HUES48 (cell line): ENCODE measurements at regions not wholly inside any gene's neighbourhood (a gene's known extent, or its start where the extent isn't known, plus 50 kb on each side); places are given as distances from the start of the nearest gene placed in this dataset.

Source experiments
- H3K27ac ChIP-seq: one replicate; pipeline ENCODE4 v1.7.0; 2013; ENCODE audit warnings: low read depth, low read length, inconsistent platforms
- H3K27me3 ChIP-seq: 2 replicates; pipeline ENCODE4 v1.6.1; 2013; ENCODE audit warnings: mild to moderate bottlenecking, low read length; ENCODE audit not compliant: control insufficient read depth, insufficient read depth
- H3K36me3 ChIP-seq: 2 replicates; pipeline ENCODE4 v1.6.1; 2013; ENCODE audit warnings: low read length; ENCODE audit not compliant: control insufficient read depth, insufficient read depth
- H3K4me1 ChIP-seq: 2 replicates; pipeline ENCODE4 v1.6.1; 2013; ENCODE audit warnings: mild to moderate bottlenecking, low read length; ENCODE audit not compliant: control insufficient read depth, insufficient read depth
- H3K4me3 ChIP-seq: 2 replicates; pipeline ENCODE4 v1.5.1; 2013; ENCODE audit warnings: mild to moderate bottlenecking, low read depth, low read length
- H3K9ac ChIP-seq: 2 replicates; pipeline ENCODE4 v1.6.1; 2013; ENCODE audit warnings: mild to moderate bottlenecking, low read depth, low read length, moderate library complexity
- H3K9me3 ChIP-seq: 2 replicates; pipeline ENCODE4 v1.6.1; 2013; ENCODE audit warnings: low read length; ENCODE audit not compliant: control insufficient read depth, insufficient read depth

DNA sequence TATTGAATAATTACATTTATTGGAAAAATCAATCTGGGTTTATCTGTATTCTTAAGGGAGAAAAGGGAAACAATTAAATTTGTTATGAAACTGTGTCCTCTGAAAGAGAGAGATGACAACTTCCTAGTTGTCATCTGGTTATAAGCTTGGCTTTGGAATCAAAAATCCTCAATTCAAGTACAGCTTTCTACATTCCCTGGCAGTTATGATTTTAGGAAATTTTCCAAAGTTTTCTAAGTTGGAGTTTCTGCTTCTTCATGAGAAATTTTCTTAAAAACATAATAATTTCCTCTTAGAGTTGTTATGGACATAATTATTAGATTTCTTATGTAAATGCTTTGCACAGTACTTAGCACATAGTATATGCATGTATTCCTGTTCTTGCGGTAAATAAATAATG, 625.6 kb upstream of the SLC39A10 start:
- no peaks in the 10 kb centered on the region for H3K36me3 ChIP-seq
- no peaks in the 10 kb centered on the region for H3K9me3 ChIP-seq
- peaks cover 8% of the 10 kb centered on the region for H3K4me1 ChIP-seq
- H3K4me3 ChIP-seq: no peak overlapping the region
- no peak overlapping the region for H3K9ac ChIP-seq
- H3K27me3 ChIP-seq: no peaks in the 10 kb centered on the region
- no peak overlapping the region for H3K27ac ChIP-seq

DNA sequence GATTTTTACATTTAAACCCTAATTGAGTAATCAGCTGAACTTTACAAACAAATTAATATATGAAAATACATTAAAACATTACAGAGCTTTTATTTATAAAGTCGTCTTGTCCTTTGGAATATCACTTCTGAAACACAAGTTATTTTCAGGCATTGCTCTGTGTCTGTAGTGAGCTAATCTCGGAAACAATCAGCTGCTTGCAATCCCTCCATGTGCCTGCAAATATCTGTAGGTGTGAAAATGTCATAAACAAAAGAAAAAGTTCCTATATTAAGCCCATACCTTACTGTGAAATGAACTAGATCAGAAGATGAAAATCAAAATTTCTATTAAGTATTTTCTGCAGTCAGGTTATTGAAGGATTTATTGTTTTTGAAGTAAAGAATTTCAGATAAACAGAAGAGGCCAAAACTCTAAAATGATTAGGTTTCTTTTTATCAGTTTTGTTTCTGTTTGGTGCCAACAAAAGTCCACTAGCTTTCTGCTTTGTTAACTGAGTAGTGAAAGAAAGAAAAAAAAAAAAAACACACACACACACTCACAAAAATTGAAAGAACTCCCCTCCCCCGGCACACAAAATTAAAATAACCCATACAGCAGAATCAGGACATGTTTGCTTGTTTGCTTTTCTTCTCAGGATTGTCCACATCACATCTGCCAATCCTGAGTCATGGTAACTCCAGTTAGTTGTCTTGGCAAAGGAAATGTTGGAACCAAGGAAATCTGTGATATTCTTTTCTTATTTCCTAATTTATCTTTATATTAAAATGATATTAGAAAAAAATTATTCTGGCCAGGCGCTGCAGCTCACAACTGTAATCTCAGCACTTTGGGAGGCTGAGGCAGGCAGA, 627.0 kb upstream of the SLC39A10 start:
- no peaks in the 10 kb centered on the region for H3K27me3 ChIP-seq
- no peaks in the 10 kb centered on the region for H3K9me3 ChIP-seq
- H3K4me3 ChIP-seq: no peak overlapping the region
- H3K4me1 ChIP-seq: peaks cover 8% of the 10 kb centered on the region
- H3K36me3 ChIP-seq: no peaks in the 10 kb centered on the region
- no peak overlapping the region for H3K9ac ChIP-seq
- no peak overlapping the region for H3K27ac ChIP-seq

DNA sequence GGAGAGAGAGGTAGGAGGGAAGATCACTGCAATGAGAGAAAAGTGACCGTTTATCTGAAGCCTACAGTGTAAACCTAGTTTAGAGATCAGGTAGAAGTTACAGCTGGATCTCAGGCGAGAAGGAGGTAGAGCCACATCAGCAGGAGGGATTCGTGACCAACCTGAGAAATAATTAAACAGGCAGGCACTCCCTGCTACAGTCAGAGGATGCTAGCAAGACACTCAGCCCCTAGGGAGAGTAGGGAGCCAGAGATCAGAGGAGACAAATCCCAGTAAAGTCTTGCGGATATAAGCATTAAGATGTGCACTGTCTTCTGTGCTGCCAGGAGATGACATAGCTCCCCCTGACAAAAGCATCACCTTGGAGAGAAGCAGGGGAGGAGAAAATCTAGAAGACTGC, 629.1 kb upstream of the SLC39A10 start:
- Histone ChIP-seq H3K4me3 (no peak overlapping the region), H3K9me3 (no peaks in the 10 kb centered on the region), H3K9ac (no peak overlapping the region)

DNA sequence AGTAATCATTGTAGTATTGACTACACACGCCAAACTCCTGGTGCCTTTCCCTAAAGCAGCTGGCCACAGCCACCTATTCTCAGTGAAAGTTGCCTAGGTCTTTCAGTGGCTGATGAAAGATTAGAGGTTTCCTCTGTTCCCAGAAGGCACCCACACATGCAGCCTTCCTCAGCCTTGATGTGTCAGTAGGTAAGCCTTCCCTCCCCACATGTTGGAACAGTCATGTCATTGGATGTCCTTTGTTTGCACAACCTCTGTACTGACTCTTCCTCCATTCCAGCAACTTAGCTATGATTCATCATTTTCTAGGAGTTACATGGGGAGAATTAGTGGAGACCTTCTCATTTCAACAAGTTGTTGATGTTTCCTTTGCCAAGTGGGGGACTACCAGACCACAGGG, 630.8 kb upstream of the SLC39A10 start:
- Histone ChIP-seq H3K27ac (no peak overlapping the region), H3K27me3 (no peaks in the 10 kb centered on the region), H3K4me1 (peaks cover 8% of the 10 kb centered on the region), H3K9me3 (no peaks in the 10 kb centered on the region), H3K36me3 (no peaks in the 10 kb centered on the region), H3K4me3 (no peak overlapping the region), H3K9ac (no peak overlapping the region)

More for the DNA sequence above, 629.1 kb upstream of the SLC39A10 start:
- H3K4me1 ChIP-seq: peaks cover 8% of the 10 kb centered on the region
- H3K36me3 ChIP-seq: no peaks in the 10 kb centered on the region
- H3K27me3 ChIP-seq: no peaks in the 10 kb centered on the region
- H3K27ac ChIP-seq: no peak overlapping the region

DNA sequence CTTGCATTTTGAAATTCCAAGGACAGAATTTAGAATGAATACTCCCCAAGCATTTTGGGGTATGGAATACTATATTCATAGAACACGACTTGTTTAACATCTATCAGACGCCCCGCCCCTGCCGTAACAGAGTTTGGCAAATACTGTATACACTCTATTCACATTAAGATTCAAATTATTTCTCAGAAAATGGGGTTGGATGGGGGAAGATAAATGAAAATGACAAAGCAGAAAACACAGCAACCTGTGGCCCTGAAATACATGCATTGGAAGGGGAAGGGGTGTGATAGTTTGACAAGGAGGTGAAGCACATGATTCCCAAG, 634.6 kb upstream of the SLC39A10 start:
- H3K36me3 ChIP-seq: no peaks in the 10 kb centered on the region
- H3K9ac ChIP-seq: no peak overlapping the region
- H3K27me3 ChIP-seq: no peaks in the 10 kb centered on the region
- H3K4me3 ChIP-seq: no peak overlapping the region
- no peaks in the 10 kb centered on the region for H3K4me1 ChIP-seq
- H3K9me3 ChIP-seq: no peaks in the 10 kb centered on the region
- no peak overlapping the region for H3K27ac ChIP-seq

DNA sequence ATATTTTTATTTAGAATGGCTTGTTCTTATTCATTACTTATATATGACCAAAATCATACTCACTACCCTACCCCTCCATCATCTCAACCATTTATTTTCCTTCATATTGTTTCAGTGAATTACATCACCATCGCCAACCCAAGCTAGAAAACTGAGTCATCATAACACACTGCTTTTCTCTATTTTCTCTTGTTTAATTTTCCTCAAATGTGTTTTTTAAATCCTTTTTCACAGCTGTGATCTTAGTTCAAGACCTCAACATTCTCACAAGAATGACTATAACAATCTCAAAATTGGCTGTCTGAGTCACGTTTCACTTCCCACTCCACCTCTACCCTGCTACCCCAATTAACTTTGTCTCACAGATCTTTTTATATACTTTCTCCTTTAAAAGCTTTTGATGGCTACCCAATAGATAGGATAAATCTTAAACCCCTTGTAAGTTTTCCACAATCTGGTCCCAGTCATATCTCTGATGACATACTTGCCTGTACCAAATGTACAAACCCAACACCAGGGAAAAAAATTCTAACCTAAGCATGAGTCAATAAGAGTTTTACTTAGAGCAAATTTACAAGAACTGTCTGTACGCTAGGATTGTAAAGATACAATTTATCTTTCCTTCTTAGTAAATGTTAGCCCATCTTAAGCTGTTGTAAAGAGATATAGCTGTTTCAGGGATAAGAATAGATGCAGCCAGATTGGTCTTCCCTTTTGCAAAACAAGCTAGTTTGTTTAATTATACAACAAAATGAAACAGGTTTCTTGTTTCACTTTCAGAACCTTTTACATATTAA, 635.1 kb upstream of the SLC39A10 start:
- Histone ChIP-seq H3K36me3 (no peaks in the 10 kb centered on the region), H3K27me3 (no peaks in the 10 kb centered on the region), H3K4me3 (no peak overlapping the region), H3K27ac (no peak overlapping the region), H3K9me3 (no peaks in the 10 kb centered on the region), H3K9ac (no peak overlapping the region), H3K4me1 (no peaks in the 10 kb centered on the region)

DNA sequence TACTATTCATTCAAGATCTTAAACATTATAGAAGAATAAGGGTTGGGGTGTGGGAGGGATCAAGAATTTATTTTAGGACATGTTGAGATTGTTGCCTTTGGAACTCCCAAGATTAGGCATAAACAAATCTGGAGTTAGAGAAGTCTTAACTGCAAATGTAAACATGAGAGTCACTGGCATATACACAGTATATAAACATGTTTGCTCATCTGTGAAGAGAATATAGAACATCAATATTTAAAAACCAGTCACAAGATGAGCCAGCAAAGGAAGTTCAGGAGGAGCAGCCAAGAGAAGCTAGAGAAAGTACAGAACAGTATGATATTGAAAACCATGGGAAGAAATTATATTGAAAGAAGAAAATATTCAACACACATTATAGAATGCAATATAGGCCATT, 638.6 kb upstream of the SLC39A10 start:
- Histone ChIP-seq H3K36me3 (no peaks in the 10 kb centered on the region), H3K27me3 (no peaks in the 10 kb centered on the region), H3K9me3 (no peaks in the 10 kb centered on the region), H3K27ac (no peak overlapping the region), H3K4me3 (no peak overlapping the region), H3K9ac (no peak overlapping the region), H3K4me1 (no peaks in the 10 kb centered on the region)

DNA sequence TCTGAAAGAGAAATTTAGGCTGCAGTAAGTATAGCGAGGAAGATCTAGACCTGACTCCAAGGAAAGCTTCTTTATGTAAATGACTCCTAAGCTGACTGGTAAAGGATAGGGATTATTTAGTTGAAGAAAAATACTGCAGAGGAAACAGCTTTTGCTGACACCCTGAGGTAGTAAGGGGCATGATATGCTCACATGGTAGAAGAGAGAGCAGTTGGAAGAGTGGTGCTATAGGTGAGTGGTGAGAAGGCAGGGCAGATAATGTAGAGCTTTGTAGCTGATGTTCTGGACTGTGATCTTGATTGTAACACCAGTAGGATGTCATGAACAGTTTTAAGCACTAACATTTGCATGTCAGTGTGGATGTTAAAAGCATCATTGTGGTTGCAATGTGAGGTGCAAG, 639.1 kb upstream of the SLC39A10 start:
- no peaks in the 10 kb centered on the region for H3K27me3 ChIP-seq
- no peaks in the 10 kb centered on the region for H3K36me3 ChIP-seq
- no peak overlapping the region for H3K9ac ChIP-seq
- H3K4me3 ChIP-seq: no peak overlapping the region
- no peaks in the 10 kb centered on the region for H3K4me1 ChIP-seq
- no peak overlapping the region for H3K27ac ChIP-seq
- no peaks in the 10 kb centered on the region for H3K9me3 ChIP-seq

DNA sequence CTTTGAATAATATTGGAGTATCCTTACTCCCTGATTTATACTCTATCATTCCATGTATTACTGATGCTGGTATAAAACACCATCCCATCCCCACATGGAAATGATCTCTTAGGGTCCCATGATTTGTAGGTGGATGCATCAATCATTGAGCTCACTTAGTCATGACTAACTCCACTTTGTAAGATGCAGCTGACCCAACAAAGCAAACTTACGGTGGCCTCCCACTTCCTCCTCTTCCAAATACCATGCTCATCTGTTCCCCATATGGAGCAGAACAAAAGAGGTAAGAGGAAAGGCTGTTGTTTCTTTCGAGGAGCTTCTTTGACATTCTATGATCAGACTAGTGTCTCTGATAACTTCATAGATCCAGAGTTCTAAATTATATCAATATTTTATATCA, 640.2 kb upstream of the SLC39A10 start:
- H3K4me1 ChIP-seq: no peaks in the 10 kb centered on the region
- no peaks in the 10 kb centered on the region for H3K27me3 ChIP-seq
- H3K36me3 ChIP-seq: no peaks in the 10 kb centered on the region
- H3K27ac ChIP-seq: no peak overlapping the region
- H3K9me3 ChIP-seq: no peaks in the 10 kb centered on the region
- H3K4me3 ChIP-seq: no peak overlapping the region
- no peak overlapping the region for H3K9ac ChIP-seq

DNA sequence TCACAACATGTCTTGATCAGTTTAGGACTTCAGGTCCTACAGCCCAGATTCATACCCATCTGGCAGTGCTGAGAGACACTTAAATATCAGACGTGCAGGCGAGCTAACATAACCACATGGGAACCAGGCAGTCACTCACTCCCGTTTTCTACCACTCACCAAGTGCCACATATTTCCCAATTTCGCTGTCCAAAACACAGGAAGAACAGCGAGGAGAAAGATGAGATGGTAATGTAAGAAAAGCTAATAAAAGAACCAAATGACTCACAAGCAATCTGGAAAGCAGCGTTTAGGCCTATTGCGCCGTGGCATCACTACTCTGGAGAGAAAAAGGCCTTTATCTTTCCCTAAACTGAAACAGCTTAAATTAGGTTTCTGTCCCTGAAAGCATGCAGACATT, 647.8 kb upstream of the SLC39A10 start:
- Histone ChIP-seq H3K27me3 (no peaks in the 10 kb centered on the region), H3K4me1 (no peaks in the 10 kb centered on the region), H3K9me3 (no peaks in the 10 kb centered on the region), H3K36me3 (no peaks in the 10 kb centered on the region), H3K9ac (no peak overlapping the region), H3K27ac (no peak overlapping the region), H3K4me3 (no peak overlapping the region)

DNA sequence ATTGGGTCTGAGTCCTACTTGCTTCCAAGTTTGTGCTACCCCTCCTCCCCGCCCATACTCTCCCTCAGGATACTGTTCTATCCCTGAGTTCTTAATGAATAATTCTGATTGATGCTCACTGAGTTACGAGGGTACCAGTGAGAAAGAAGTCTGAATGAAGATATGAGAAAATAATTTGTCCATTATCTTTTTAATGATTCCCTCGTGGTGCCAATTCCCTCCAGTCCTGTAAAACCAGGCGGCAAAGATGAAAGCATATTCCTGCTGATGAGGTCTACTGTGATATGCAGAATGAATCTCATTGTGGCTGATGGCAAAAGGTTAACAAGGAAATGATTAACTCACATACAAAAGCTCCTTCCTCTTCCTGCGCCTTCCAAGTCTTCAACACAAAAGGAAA, 650.2 kb upstream of the SLC39A10 start:
- H3K27me3 ChIP-seq: no peaks in the 10 kb centered on the region
- no peaks in the 10 kb centered on the region for H3K9me3 ChIP-seq
- H3K36me3 ChIP-seq: no peaks in the 10 kb centered on the region
- no peak overlapping the region for H3K4me3 ChIP-seq
- H3K4me1 ChIP-seq: no peaks in the 10 kb centered on the region
- no peak overlapping the region for H3K27ac ChIP-seq
- no peak overlapping the region for H3K9ac ChIP-seq
